Heart left ventricle (tissue), 13 donors: ENCODE measurements at regions not wholly inside any gene's neighbourhood (a gene's known extent, or its start where the extent isn't known, plus 50 kb on each side); places are given as distances from the start of the nearest gene placed in this dataset.

Experiments used
- POLR2A ChIP-seq, 2 donors: fragments of 450-650 bp; IDR thresholded peaks; one replicate each; pipeline ENCODE4 v1.6.1; 2017; ENCODE audit warnings: antibody characterized with exemption in 2 of 2, mild to moderate bottlenecking in 2 of 2, moderate library complexity in 2 of 2
- TF ChIP-seq, protein P1 (sequence below), 12 donors: fragments of 200-600 bp; sonication (generic) in 4 of 12; IDR thresholded peaks; one replicate each; pipeline versions ENCODE4 v1.5.0 to v1.8.0; 2018 to 2022; ENCODE audit warnings: antibody characterized with exemption in 12 of 12, mild to moderate bottlenecking in 5 of 12
- donor health status: ischemic (EF 13 %, LVEDD 7.1; RV severe dilation, severe dysfunction).
- donor health status: DM: no; HTN: yes; CAD: no.
- donor health status: DM: no; HTN: no; CAD: no.
- donor health status: ischemic (EF 25% LVEDD 6.9; RV normal size, moderate dysfunction).
- donor health status: ischemic (EF 25% LVEDD 5.7; RV mildly dilated, moderate dysfunction).
- donor health status: ischemic (EF 35%, LVEDD 5.7; RV mildly dilated, moderate dysfunction).
- donor health status: nonischemic (EF 11% LVEDD 7.7; RV severe dilation, severe dysfunction).
- donor health status: DM: yes; HTN: yes; CAD: no.
- donor health status: PGD.
- donor health status: ischemic (EF 29% LVEDD 5.4; RV normal size, mild dysfunction).
- donor health status: nonischemic (EF 23%, LVEDD 6.1; RV moderate dilation, normal function).

DNA sequence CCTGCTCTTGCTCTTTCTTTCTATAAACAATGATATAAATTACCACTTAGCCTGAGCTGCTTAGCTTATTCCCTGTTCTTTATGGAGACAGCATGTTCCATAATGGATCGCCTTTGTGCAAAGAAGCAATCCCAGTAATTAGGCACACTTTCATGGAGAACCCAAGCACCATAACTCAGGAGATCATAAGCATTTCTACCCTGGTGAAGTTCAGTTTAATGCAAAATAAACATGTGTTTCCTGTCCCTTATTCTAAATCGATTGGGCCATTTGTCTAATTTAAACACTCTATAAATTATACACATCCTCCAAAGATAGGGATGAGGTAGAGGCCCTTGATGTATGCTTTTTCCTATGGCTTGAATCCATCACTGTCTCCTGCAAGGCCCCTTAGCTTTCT, 75.8 kb upstream of the TMEM72 start:
- no peak for TF ChIP-seq POLR2A (IDR thresholded peaks at IDR 0.05)
- TF ChIP-seq, protein P1, sequence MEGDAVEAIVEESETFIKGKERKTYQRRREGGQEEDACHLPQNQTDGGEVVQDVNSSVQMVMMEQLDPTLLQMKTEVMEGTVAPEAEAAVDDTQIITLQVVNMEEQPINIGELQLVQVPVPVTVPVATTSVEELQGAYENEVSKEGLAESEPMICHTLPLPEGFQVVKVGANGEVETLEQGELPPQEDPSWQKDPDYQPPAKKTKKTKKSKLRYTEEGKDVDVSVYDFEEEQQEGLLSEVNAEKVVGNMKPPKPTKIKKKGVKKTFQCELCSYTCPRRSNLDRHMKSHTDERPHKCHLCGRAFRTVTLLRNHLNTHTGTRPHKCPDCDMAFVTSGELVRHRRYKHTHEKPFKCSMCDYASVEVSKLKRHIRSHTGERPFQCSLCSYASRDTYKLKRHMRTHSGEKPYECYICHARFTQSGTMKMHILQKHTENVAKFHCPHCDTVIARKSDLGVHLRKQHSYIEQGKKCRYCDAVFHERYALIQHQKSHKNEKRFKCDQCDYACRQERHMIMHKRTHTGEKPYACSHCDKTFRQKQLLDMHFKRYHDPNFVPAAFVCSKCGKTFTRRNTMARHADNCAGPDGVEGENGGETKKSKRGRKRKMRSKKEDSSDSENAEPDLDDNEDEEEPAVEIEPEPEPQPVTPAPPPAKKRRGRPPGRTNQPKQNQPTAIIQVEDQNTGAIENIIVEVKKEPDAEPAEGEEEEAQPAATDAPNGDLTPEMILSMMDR (IDR thresholded peaks at IDR 0.05), result no peak
